ENCODE measurements at regions not wholly inside any gene's neighbourhood (a gene's known extent, or its start where the extent isn't known, plus 50 kb on each side); places are given as distances from the start of the nearest gene placed in this dataset.

DNA sequence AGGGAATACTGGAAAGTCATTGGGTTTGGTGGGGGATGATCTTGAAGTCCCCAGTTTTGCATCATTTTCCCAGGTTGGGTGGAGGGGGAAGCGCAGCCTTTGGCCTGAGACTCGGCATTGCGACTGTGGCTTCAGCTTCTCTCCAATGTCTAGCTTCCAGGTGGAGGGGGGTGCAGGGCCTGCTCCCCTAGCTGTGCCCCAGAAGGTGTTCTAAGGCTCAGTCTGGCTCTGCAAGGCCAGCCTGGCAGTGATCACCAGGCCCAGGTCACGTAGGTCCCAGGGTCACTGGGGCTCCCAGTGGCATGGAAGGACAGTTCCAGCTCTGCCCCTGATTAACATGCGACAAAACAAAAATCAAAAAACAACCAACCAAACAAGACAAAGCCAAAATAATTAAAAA lies 56.9 kb upstream of the HAAO start:
- no peak for DNase-seq

DNA sequence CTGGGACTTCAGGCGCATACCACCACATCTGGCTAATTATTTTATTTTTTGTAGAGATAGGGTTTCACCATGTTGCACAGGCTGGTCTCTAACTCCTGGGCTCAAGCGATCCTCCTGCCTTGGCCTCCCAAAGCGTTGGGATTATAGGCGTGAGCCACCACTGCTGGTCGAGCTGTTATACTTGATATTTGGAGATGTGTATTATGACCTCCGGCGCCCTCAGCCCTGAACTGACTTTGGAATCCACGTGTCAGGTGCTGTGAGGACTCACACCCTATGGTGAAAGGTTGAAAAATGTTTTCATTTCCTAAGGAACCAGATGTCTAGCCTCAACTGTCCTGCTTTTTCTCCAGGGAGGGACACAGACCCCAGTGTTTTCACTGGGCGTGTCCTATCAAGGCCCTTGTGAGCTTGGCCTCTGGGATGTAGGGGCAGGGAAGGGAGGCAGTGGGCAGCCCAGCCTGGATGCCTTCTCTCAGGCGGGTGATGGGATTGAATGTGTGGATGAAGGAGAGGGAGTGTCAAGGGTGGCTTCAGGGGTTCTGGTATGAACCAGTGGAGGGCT lies 56.4 kb upstream of the HAAO start:
- DNase-seq: no peak

DNA sequence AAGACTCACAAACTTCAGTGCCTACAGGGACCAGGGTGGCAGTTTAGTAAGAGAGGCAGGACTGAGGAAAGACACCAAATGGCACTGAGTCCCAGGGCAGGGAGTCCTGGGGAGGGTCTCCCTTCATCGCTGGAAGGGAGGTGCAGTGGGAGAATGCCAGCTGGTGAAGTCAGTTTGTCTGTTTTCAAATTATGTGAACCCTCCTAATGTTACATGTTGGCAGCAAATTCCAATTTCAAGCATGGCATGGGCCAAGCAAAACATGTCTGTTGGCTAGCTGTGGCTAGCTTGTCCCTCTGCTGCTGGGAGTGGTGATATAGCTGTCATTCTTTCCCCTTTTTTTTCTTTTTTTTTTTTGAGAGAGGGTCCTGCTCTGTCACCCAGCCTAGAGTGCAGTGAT lies 55.9 kb upstream of the HAAO start:
- DNase-seq: no peak

DNA sequence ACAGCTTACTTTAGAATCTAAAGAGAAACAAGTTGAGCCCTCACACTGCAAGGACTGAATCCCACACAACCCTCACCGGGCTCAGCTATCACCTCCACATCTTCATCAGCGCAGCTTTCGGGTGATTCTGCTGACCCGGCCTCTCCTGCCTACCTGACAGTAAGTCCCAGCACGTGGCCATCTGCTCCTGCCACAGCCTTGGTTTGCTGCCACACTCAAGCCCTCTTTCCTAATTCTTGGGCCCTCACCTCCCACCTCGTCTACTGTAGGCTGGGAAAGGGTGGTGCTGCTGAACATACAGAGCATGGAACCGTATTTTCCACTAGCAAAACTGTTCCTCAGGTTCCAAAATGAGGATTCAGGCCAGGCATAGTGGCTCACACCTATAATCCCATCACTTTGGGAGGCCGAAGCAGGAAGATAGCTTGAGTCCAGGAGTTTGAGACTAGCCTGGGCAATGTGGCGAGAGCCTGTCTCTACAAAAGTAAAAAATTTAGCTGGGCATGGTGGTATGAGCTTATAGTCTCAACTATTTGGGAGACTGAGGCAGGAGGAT lies 55.3 kb upstream of the HAAO start:
- DNase-seq: no peak

DNA sequence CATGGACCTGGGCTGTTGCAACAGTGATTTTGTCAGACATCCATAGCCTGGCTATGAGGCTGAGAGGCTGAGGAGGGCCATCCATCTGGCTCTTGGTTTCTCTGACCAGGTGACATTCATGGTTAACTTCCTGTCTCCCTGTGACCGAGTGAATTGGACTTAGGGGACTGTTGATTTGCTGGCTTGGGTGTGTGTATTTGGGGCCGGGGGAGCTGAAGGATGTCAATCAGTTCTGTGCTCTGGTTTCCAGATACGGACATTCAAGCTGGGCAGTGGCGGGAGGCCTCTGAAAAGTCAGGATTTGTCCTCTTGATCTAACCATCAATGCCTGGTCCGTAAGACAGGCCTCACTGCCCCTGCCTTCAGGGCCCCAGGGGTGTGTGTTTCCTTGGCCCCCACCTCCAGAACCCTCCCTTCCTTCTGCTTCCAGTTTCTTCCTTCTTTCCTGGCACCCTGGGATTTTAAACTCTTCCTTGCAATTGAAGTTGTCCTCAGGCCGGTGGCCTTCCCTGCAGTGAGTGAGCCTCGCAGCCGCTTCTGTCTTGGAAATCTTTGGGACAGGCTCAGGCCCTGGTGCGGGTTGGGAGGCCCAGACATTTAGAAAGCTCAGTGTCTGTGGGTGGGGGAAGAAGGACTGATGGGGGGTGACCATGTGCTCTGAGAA lies 54.7 kb upstream of the HAAO start:
- DNase-seq: no peak

DNA sequence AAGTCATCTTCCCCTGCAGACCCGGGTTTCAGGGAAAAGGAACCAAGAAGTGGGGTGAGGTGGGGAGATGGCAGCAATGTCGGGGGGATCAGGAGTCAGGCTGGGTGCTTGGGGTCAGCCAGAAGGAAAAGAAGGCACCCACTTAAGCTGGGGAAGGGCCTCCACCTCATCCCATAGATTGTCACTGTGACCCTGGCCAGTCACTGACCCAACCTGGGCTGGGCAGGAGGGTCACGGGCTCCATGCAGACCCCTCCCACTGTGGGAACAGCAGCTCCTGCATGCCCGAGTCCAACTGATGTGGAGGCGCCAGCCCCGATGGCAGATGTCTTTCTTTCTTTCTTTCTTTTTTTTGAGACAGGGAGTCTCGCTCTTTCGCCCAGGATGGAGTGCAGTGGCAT lies 53.6 kb upstream of the HAAO start:
- DNase-seq: no peak

DNA sequence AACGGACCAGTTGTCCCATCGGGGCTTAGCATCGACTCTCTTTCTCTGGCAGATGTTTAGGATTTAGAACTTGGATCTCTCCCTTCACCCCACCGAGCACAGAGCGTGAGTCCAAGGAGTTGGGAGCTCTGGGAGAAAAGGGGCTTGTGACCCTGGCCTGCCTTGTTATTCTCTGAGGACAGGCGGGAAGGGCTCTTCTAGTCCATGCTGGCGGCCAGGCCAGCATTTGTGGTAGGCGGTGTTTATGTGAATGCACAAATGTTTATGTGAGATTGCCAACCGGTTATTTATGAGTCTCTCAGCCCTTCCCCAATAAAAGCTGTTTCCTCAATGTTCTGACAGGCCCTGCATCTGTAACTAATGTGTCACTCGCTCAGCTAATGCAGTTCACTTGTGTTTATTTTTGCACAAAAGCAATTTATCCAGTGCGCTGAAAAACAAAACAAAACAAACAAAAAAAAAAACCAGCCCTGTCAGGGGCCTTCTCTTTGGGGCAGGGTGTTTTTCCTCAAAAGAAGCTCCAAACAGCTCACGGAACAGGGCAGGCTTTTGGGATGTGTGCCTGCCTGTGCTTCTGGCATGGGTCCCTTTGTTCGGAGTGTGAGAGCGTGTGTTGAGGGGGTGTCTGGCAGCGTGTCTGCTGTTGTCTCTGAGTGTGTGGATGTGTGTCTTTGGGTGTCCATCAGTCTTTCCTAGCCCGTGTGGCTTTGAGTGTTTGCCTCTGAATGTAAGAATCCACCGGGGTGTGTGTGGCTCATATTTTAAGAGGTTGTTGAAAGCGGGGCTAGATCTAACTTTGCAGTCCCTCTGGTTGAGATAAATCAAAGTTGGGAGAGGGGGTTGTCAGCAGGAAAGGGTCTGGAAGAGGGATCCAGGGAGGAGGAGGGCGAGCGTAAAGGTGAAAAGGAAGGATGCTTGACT lies 52.8 kb upstream of the HAAO start:
- DNase-seq: no peak

DNA sequence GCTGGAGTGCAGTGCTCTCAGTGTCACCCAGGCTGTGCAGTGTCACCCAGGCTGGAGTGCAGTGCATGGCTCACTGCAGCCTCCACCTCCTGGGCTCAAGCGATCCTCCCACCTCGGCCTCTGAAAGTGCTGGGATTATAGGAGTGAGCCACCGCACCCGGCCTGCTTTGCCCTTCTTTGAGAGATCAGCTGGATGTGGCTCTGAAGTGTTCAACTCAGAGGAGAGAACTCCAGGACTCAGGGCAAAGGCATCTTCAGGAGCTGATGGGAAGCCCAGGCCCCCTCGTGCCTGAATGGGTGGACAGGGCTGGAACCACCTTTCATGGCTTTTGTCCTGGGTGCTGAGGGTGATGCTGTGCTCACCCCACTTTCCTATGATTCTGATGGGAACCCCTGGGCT lies 52.0 kb upstream of the HAAO start:
- DNase-seq: no peak

DNA sequence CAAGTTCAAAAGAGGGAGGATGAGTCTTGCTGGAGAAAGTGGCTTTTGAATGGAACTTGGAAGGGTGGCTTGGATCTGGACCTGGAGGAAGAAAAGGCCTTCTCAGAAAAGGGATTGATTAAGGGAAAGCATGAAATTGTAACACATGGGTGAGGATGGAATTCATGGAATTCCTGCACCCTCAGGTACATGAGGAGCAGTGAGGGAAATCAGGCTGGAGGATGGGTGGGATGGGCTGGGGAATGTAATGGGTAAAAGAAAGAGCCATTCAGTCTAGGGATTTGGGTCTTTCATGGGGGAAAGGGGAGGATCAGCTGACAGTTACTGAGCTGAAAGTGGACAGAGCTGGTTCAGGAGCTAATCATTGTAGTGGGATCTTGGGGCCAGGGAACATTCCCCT lies 51.2 kb upstream of the HAAO start:
- no peak for DNase-seq

DNA sequence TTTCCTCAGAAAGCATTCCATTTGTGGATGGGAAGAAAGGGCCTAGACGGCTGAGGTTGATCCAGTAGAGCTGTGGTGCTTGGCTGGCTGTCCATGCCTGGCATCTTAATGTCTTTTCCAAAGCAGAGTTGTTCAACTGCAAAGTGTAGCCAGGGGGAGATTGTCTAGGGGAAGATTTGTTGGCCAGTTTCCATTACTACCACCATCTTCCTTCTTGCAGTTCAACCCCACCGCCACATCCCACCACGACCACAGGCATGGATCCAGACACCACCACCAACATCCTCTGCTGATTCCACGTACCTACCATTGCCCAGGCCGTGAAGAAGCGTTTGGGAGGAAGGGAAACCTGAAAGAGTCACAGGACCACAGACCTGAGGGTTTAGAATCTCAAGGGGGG lies 50.7 kb upstream of the HAAO start:
- no peak for DNase-seq

DNA sequence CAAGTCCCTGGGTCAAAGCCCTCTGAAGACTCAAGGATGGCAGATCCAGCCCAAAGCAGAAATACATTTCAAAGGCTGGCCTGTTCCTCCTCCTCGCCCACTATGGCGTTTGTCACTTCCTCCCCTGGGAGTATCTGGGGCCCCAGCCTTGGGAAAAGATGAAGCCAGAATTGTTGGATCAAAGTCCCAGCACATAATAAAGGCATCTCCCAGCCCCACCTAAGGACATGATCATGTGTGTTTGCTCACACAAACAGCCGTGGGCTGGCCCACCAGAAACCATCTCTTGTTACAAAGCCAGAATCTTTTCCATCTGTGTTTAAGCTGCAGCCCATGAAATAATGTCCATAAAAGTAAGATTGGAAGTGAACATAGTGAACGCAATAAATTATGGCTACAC lies 50.1 kb upstream of the HAAO start:
- DNase-seq: no peak

Data from NCI-H1092 (cell line).